KMS-11 (cell line): ENCODE measurements at regions not wholly inside any gene's neighbourhood (a gene's known extent, or its start where the extent isn't known, plus 50 kb on each side); places are given as distances from the start of the nearest gene placed in this dataset.

ENCODE experiments used
- H2AFZ ChIP-seq: fragments of 200-600 bp; sonication (generic); 2 replicates; pipeline ENCODE4 v1.6.1; 2016; ENCODE audit warnings: antibody characterized with exemption, mixed run types, low read depth
- H3K27ac ChIP-seq: fragments of 200-600 bp; sonication (generic); 2 replicates; pipeline ENCODE4 v1.6.1; 2016; ENCODE audit warnings: mild to moderate bottlenecking, mixed run types
- H3K27me3 ChIP-seq: fragments of 200-600 bp; sonication (generic); 2 replicates; pipeline ENCODE4 v1.6.1; 2017; ENCODE audit warnings: mild to moderate bottlenecking, low read depth, mixed run types, moderate library complexity; ENCODE audit not compliant: insufficient read depth
- H3K36me3 ChIP-seq: fragments of 200-600 bp; sonication (generic); 2 replicates; pipeline ENCODE4 v1.6.1; 2017; ENCODE audit warnings: mild to moderate bottlenecking, mixed run types; ENCODE audit not compliant: insufficient read depth
- H3K4me1 ChIP-seq: fragments of 200-600 bp; sonication (generic); 2 replicates; pipeline ENCODE4 v1.6.1; 2016; ENCODE audit warnings: mild to moderate bottlenecking, low read depth, mixed run types; ENCODE audit not compliant: poor library complexity, severe bottlenecking
- H3K4me2 ChIP-seq: fragments of 200-600 bp; sonication (generic); 2 replicates; pipeline ENCODE4 v1.7.0; 2016; ENCODE audit warnings: mild to moderate bottlenecking, mixed run types
- H3K4me3 ChIP-seq: fragments of 200-600 bp; sonication (generic); IDR thresholded peaks from 2 replicates; pipeline ENCODE4 v1.6.1; 2017; ENCODE audit warnings: low read depth, low read length, mixed read lengths; ENCODE audit not compliant: insufficient read depth
- H3K79me2 ChIP-seq: fragments of 200-600 bp; sonication (generic); 2 replicates; pipeline ENCODE4 v1.6.1; 2016; ENCODE audit warnings: low read depth, mixed run types; ENCODE audit not compliant: insufficient read depth
- H3K9ac ChIP-seq: fragments of 200-600 bp; sonication (generic); 2 replicates; pipeline ENCODE4 v1.6.1; 2016; ENCODE audit warnings: mild to moderate bottlenecking, mixed run types
- H4K20me1 ChIP-seq: fragments of 200-600 bp; sonication (generic); 2 replicates; pipeline ENCODE4 v1.6.1; 2016; ENCODE audit warnings: mild to moderate bottlenecking, mixed run types; ENCODE audit not compliant: insufficient read depth
- TF ChIP-seq, protein P1 (sequence below): fragments of 200-600 bp; sonication (generic); conservative IDR thresholded peaks from 2 replicates; pipeline ENCODE4 v1.6.1; 2017; ENCODE audit warnings: low read depth, mild to moderate bottlenecking, antibody characterized with exemption, low read length, moderate library complexity, mixed read lengths

DNA sequence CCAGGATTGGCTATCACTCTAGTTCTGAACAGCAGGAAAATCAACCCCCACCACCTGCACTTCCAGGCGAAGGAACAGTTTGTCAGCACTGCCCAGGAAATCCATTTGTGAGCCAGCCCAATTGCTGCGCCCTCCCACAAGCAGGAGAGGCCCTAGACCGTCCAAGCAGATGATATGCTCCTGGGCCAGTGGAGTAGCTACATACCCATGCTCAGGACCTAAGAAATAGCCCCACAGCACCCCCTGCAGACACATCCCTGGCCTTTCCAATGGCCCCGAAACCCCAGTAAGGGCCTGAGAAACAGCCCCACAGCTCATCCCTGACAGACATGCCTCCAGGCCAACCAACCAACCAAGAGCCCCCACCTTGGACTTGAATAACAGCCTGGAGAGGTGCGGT, 111.5 kb upstream of the ZC3H11B start:
- H3K27me3 ChIP-seq, result no peaks in the 10 kb centered on the region
- no peak overlapping the region for H2AFZ ChIP-seq
- no peak overlapping the region for H3K9ac ChIP-seq
- TF ChIP-seq, protein P1, sequence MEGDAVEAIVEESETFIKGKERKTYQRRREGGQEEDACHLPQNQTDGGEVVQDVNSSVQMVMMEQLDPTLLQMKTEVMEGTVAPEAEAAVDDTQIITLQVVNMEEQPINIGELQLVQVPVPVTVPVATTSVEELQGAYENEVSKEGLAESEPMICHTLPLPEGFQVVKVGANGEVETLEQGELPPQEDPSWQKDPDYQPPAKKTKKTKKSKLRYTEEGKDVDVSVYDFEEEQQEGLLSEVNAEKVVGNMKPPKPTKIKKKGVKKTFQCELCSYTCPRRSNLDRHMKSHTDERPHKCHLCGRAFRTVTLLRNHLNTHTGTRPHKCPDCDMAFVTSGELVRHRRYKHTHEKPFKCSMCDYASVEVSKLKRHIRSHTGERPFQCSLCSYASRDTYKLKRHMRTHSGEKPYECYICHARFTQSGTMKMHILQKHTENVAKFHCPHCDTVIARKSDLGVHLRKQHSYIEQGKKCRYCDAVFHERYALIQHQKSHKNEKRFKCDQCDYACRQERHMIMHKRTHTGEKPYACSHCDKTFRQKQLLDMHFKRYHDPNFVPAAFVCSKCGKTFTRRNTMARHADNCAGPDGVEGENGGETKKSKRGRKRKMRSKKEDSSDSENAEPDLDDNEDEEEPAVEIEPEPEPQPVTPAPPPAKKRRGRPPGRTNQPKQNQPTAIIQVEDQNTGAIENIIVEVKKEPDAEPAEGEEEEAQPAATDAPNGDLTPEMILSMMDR, result no peak
- no peaks in the 10 kb centered on the region for H3K36me3 ChIP-seq
- no peaks in the 10 kb centered on the region for H3K79me2 ChIP-seq
- H3K27ac ChIP-seq, result no peak overlapping the region
- no peak overlapping the region for H3K4me3 ChIP-seq
- H4K20me1 ChIP-seq, result no peaks in the 10 kb centered on the region
- no peak overlapping the region for H3K4me2 ChIP-seq
- no peaks in the 10 kb centered on the region for H3K4me1 ChIP-seq

DNA sequence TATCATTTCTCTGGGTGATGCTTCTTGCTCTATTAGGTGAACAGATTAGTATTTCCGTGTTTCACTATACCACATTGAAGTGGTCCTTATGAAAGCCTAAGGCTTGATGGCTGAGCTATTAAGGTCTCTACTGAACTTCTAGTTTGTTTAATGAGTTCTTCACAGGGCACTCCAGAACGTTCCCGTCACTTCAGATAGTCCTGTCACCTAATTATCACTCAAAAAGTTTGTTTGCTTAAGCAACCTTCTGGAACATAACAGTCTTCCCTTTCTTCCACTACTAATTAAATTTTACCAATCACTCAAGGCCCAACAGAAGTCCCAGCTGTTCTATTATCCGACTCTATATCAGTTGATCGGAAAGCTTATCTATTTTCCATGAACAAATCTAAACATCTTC, 104.6 kb upstream of the ZC3H11B start:
- no peak overlapping the region for H2AFZ ChIP-seq
- H3K27ac ChIP-seq, result no peak overlapping the region
- peaks cover 10% of the 10 kb centered on the region for H3K4me1 ChIP-seq
- no peaks in the 10 kb centered on the region for H3K27me3 ChIP-seq
- H3K36me3 ChIP-seq, result no peaks in the 10 kb centered on the region
- no peak overlapping the region for H3K9ac ChIP-seq
- TF ChIP-seq, protein P1, result no peak
- no peak overlapping the region for H3K4me3 ChIP-seq
- no peak overlapping the region for H3K4me2 ChIP-seq
- H4K20me1 ChIP-seq, result no peaks in the 10 kb centered on the region
- no peaks in the 10 kb centered on the region for H3K79me2 ChIP-seq

DNA sequence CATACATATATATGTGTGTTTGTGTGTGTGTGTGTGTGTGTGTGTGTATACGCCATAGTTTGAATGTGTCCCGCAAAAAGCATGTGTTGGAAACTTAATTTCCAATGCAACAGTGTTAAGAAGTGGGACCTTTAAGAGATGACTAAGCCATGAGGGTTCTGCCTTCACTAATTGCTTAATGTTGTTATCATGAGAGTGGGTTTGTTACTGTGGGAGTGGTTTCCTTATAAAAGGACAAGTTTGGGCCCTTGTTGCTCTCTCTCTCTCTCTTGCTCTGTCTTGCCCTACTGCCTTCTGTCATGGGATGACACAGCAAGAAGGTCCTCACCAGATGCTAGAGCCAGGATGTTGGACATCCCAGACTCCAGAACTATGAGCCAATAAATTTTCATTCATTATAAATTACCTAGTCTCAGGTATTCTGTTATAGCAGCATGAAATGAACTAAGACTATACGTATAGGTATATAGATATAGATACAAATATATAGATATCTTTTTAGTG, 103.8 kb upstream of the ZC3H11B start:
- Histone ChIP-seq H3K27ac (no peak overlapping the region), H3K4me3 (no peak overlapping the region), H4K20me1 (no peaks in the 10 kb centered on the region), H3K4me2 (no peak overlapping the region), H3K9ac (no peak overlapping the region), H3K4me1 (peaks cover 10% of the 10 kb centered on the region), H3K36me3 (no peaks in the 10 kb centered on the region), H2AFZ (no peak overlapping the region), H3K27me3 (no peaks in the 10 kb centered on the region), H3K79me2 (no peaks in the 10 kb centered on the region)
- TF ChIP-seq, protein P1, result no peak

DNA sequence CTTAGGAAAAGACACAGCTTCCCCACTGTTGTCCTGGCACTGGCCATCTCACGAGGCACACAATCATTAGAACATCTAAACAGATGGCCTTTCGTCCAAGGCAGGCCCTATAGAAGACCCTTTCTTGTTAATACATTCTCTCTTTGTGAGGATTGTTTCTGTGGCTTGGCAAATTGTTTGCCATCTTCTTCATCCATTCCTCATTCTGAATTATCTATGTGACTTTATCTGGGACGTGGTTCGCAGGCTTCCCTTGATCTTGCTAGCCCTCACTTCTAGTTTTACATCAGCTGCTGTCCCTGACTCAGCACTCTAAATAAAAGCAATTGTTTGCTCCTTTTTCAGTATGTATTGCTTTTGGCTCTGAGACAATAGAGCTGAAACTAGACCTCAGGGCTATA, 101.1 kb upstream of the ZC3H11B start:
- Histone ChIP-seq H3K27ac (no peak overlapping the region; the same call in 1 of the 2 replicates), H3K4me1 (peaks cover 10% of the 10 kb centered on the region), H3K4me2 (peak overlapping the region; percentile 8; the same call in 1 of the 2 replicates), H4K20me1 (no peaks in the 10 kb centered on the region), H3K79me2 (no peaks in the 10 kb centered on the region), H3K27me3 (no peaks in the 10 kb centered on the region), H2AFZ (no peak overlapping the region), H3K4me3 (no peak overlapping the region), H3K9ac (no peak overlapping the region), H3K36me3 (no peaks in the 10 kb centered on the region)
- TF ChIP-seq, protein P1, result no peak

DNA sequence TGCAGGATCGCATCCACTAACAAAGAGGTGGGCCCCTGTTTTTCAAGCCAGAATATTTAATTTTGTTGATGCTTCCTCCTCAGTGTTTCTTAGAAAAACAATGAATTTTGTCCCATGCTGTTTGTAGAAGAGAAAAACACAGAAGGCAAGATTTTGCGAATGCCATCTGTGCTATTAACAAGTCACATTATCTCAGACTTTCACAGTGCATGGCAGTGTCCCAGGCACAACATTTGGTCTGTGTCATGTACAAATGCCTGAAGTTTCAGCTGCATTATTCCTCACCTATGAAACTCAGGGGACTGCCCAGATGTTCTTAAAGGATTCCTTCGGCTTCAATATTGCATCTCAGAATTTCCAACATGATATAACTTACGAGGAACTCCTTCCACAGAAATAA, 99.6 kb upstream of the ZC3H11B start:
- no peak overlapping the region for H2AFZ ChIP-seq
- TF ChIP-seq, protein P1, result no peak
- H3K27ac ChIP-seq, result no peak overlapping the region
- no peaks in the 10 kb centered on the region for H4K20me1 ChIP-seq
- H3K27me3 ChIP-seq, result no peaks in the 10 kb centered on the region
- no peaks in the 10 kb centered on the region for H3K79me2 ChIP-seq
- H3K4me1 ChIP-seq, result peaks cover 10% of the 10 kb centered on the region
- H3K9ac ChIP-seq, result no peak overlapping the region
- no peaks in the 10 kb centered on the region for H3K36me3 ChIP-seq
- no peak overlapping the region for H3K4me3 ChIP-seq
- H3K4me2 ChIP-seq, result no peak overlapping the region
